ENCODE measurements at regions not wholly inside any gene's neighbourhood (a gene's known extent, or its start where the extent isn't known, plus 50 kb on each side); places are given as distances from the start of the nearest gene placed in this dataset.

DNA sequence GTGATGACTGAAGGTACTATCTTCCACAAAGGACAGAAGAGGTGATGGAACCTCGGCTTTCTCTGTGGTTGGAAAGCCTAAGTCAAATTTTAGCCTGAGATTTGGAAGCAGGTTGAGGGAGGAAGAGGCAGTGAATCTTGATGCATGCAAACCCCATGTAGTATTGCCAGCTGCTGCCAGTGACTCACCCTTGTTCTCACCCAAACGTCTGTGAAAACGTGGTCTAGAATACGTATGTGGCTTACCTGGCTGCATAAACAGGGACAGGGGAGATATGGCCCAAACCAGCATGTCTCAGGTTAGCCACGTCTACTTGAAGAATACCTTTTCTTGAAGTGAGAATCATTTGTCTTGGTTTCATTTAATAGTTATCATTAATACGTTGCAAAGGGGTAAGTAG is 438.0 kb upstream of the MAF start:
- Histone ChIP-seq H3K9ac (ENCODE audit: low read depth in 1 of 3, low read length in 3 of 3) (no peak overlapping the region), H3K9me3 (ENCODE audit: control insufficient read depth in 3 of 3, low read length in 3 of 3) (peaks cover 0 to 5% (median 0%) of the 10 kb centered on the region in 3 donors), H3K36me3 (ENCODE audit: control insufficient read depth in 3 of 3, insufficient read depth in 3 of 3, low read length in 3 of 3) (no peaks in the 10 kb centered on the region), H3K4me3 (ENCODE audit: low read length in 3 of 3) (no peak overlapping the region), H3K27me3 (ENCODE audit: control insufficient read depth in 3 of 3, insufficient read depth in 3 of 3, low read length in 3 of 3) (peaks cover 0 to 5% (median 0%) of the 10 kb centered on the region in 3 donors), H3K27ac (ENCODE audit: low read depth, low read length) (no peak overlapping the region), H3K4me1 (ENCODE audit: control insufficient read depth in 3 of 3, insufficient read depth in 3 of 3, low read length in 3 of 3) (no peaks in the 10 kb centered on the region)

DNA sequence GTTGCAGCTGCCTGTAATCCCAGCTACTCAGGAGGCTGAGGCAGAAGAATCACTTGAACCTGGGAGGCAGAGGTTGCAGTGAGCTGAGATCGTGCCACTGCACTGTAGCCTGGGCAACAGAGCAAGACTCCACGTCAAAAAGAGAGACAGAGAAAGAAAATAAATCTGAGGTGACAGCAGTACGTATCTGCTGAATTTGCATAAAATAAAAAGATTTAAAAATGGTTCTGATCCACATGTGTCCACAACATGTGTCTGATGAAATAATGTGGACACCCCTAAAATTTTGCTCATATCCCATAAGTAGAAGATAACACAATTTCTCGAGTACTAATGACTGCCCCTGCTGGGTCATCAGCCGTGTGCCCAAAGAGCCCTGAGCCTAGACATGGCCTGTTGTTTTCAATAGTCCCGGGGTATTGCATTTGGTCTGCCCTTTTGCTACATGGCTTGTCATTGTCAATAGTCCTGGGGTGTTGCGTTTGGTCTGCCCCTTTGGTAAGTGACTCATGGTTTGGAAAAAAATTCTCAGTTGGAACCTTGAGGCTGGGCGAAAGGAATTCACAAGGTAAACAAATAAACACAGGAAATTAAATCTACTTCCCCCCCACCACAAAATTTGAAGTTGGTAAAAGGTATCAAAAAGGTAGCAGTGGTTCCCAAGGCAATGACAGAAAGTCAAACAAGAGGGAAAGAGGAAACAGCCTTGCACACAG is 434.6 kb upstream of the MAF start:
- H3K36me3 ChIP-seq (ENCODE audit: control insufficient read depth in 3 of 3, insufficient read depth in 3 of 3, low read length in 3 of 3) = no peaks in the 10 kb centered on the region
- H3K4me1 ChIP-seq (ENCODE audit: control insufficient read depth in 3 of 3, insufficient read depth in 3 of 3, low read length in 3 of 3) = no peaks in the 10 kb centered on the region
- no peak overlapping the region for H3K27ac ChIP-seq (ENCODE audit: low read depth, low read length)
- H3K27me3 ChIP-seq (ENCODE audit: control insufficient read depth in 3 of 3, insufficient read depth in 3 of 3, low read length in 3 of 3) = no peaks in the 10 kb centered on the region
- no peak overlapping the region for H3K4me3 ChIP-seq (ENCODE audit: low read length in 3 of 3)
- H3K9me3 ChIP-seq (ENCODE audit: control insufficient read depth in 3 of 3, low read length in 3 of 3) = peaks cover 0 to 5% (median 0%) of the 10 kb centered on the region in 3 donors
- H3K9ac ChIP-seq (ENCODE audit: low read depth in 1 of 3, low read length in 3 of 3) = no peak overlapping the region

GRCh38 chr16:80034469-80034826 is 433.9 kb upstream of the MAF start:
- H3K27ac ChIP-seq (ENCODE audit: low read depth, low read length) = no peak overlapping the region
- no peaks in the 10 kb centered on the region for H3K27me3 ChIP-seq (ENCODE audit: control insufficient read depth in 3 of 3, insufficient read depth in 3 of 3, low read length in 3 of 3)
- no peak overlapping the region for H3K9ac ChIP-seq (ENCODE audit: low read depth in 1 of 3, low read length in 3 of 3)
- H3K9me3 ChIP-seq (ENCODE audit: control insufficient read depth in 3 of 3, low read length in 3 of 3) = peaks cover 0 to 1% (median 0%) of the 10 kb centered on the region in 3 donors
- no peaks in the 10 kb centered on the region for H3K4me1 ChIP-seq (ENCODE audit: control insufficient read depth in 3 of 3, insufficient read depth in 3 of 3, low read length in 3 of 3)
- H3K4me3 ChIP-seq (ENCODE audit: low read length in 3 of 3) = no peak overlapping the region
- no peaks in the 10 kb centered on the region for H3K36me3 ChIP-seq (ENCODE audit: control insufficient read depth in 3 of 3, insufficient read depth in 3 of 3, low read length in 3 of 3)

DNA sequence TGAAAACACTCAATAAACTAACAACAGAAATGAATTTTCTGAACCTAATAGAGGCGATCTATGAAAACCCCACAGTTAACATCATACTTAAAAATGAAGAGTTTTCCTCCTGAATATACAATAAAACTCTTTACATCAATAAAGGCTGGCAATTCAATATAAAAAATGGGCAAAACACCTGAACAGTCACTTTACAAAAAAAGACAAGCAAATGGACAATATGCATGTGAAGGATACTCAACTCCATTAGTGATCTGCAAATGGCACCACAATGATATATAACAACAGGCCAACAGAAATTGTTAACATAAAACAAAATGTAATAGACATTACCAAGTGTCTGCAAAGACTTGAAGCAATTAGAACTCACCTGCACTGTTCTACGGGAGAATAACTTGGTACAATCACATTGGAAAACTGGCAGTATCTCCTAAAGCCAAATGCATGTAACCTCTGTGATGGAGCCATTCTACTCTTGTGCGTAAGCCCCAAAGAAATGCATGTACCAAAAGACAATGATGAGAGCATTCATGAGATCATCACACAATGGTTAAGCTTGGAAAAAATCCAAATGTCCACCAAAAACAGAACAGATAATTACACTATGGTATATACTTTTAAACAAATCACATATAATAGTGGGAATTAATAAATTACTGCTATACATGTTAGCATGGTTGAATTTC is 433.4 kb upstream of the MAF start:
- H3K9me3 ChIP-seq (ENCODE audit: control insufficient read depth in 3 of 3, low read length in 3 of 3) = no peaks in the 10 kb centered on the region
- no peak overlapping the region for H3K4me3 ChIP-seq (ENCODE audit: low read length in 3 of 3)
- H3K27ac ChIP-seq (ENCODE audit: low read depth, low read length) = no peak overlapping the region
- no peaks in the 10 kb centered on the region for H3K36me3 ChIP-seq (ENCODE audit: control insufficient read depth in 3 of 3, insufficient read depth in 3 of 3, low read length in 3 of 3)
- H3K9ac ChIP-seq (ENCODE audit: low read depth in 1 of 3, low read length in 3 of 3) = no peak overlapping the region
- H3K4me1 ChIP-seq (ENCODE audit: control insufficient read depth in 3 of 3, insufficient read depth in 3 of 3, low read length in 3 of 3) = no peaks in the 10 kb centered on the region
- H3K27me3 ChIP-seq (ENCODE audit: control insufficient read depth in 3 of 3, insufficient read depth in 3 of 3, low read length in 3 of 3) = no peaks in the 10 kb centered on the region

GRCh38 chr16:80029761-80030481 is 429.4 kb upstream of the MAF start:
- Histone ChIP-seq H3K9me3 (ENCODE audit: control insufficient read depth in 3 of 3, low read length in 3 of 3) (no peaks in the 10 kb centered on the region), H3K27ac (ENCODE audit: low read depth, low read length) (no peak overlapping the region), H3K4me3 (ENCODE audit: low read length in 3 of 3) (no peak overlapping the region), H3K4me1 (ENCODE audit: control insufficient read depth in 3 of 3, insufficient read depth in 3 of 3, low read length in 3 of 3) (peaks cover 2 to 3% (median 3%) of the 10 kb centered on the region in 3 donors), H3K27me3 (ENCODE audit: control insufficient read depth in 3 of 3, insufficient read depth in 3 of 3, low read length in 3 of 3) (no peaks in the 10 kb centered on the region), H3K36me3 (ENCODE audit: control insufficient read depth in 3 of 3, insufficient read depth in 3 of 3, low read length in 3 of 3) (no peaks in the 10 kb centered on the region), H3K9ac (ENCODE audit: low read depth in 1 of 3, low read length in 3 of 3) (no peak overlapping the region)

DNA sequence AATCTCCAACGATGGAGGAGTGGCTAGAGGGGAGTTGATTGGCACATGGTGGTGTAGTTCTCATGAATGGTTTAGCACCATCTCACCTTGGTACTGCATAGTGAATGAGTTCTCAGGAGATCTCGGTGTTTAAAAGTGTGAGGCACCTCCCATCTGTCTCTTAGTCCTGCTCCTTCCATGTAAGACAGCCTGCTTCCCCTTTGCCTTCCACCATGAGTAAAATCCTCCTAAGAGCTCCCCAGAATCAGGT is 428.8 kb upstream of the MAF start:
- Histone ChIP-seq H3K27me3 (ENCODE audit: control insufficient read depth in 3 of 3, insufficient read depth in 3 of 3, low read length in 3 of 3) (no peaks in the 10 kb centered on the region), H3K36me3 (ENCODE audit: control insufficient read depth in 3 of 3, insufficient read depth in 3 of 3, low read length in 3 of 3) (no peaks in the 10 kb centered on the region)

DNA sequence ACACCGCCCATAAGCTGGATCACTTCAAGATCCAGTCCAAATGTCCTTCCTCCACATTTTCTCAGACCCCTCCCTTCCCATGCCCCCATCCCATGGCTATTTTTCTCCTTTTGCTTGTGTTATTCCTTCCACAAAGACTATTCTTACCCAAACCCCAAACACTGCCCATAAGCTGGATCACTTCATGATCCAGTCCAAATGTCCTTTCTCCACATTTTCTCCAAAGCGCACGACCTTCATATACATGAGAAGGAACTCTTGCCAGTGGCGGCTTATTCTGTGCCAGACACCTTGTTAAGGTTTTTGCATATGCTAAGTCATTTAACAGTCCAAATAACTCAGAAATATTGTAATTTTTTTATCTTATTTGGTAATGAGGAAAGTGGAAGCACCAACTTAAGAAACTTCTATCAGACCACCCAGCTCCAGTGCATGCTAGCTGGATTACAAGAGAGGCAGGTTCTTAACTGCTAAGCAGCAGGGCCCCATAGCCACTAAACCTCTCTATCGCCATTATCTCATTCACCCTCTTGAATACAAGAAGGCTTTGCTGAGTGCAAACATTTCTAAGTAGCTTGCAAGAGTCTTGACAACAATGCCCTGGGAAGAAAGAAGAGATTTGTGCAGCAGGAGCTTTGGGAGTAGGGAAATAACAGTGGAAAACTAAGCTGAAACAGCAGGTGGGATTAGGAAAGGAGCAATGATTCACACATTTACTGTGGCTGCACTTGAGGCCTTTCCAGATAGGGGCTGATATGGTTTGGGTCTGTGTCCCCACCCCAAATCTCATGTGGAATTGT is 428.2 kb upstream of the MAF start:
- Histone ChIP-seq H3K27me3 (ENCODE audit: control insufficient read depth in 3 of 3, insufficient read depth in 3 of 3, low read length in 3 of 3) (no peaks in the 10 kb centered on the region), H3K4me1 (ENCODE audit: control insufficient read depth in 3 of 3, insufficient read depth in 3 of 3, low read length in 3 of 3) (peaks cover 2 to 3% (median 3%) of the 10 kb centered on the region in 3 donors), H3K27ac (ENCODE audit: low read depth, low read length) (no peak overlapping the region), H3K9ac (ENCODE audit: low read depth in 1 of 3, low read length in 3 of 3) (no peak overlapping the region), H3K4me3 (ENCODE audit: low read length in 3 of 3) (no peak overlapping the region), H3K9me3 (ENCODE audit: control insufficient read depth in 3 of 3, low read length in 3 of 3) (no peaks in the 10 kb centered on the region), H3K36me3 (ENCODE audit: control insufficient read depth in 3 of 3, insufficient read depth in 3 of 3, low read length in 3 of 3) (no peaks in the 10 kb centered on the region)

More for the DNA sequence above, 428.8 kb upstream of the MAF start:
- no peaks in the 10 kb centered on the region for H3K9me3 ChIP-seq (ENCODE audit: control insufficient read depth in 3 of 3, low read length in 3 of 3)
- peaks cover 2 to 3% (median 3%) of the 10 kb centered on the region in 3 donors for H3K4me1 ChIP-seq (ENCODE audit: control insufficient read depth in 3 of 3, insufficient read depth in 3 of 3, low read length in 3 of 3)
- no peak overlapping the region for H3K4me3 ChIP-seq (ENCODE audit: low read length in 3 of 3)
- H3K9ac ChIP-seq (ENCODE audit: low read depth in 1 of 3, low read length in 3 of 3) = no peak overlapping the region
- no peak overlapping the region for H3K27ac ChIP-seq (ENCODE audit: low read depth, low read length)

DNA sequence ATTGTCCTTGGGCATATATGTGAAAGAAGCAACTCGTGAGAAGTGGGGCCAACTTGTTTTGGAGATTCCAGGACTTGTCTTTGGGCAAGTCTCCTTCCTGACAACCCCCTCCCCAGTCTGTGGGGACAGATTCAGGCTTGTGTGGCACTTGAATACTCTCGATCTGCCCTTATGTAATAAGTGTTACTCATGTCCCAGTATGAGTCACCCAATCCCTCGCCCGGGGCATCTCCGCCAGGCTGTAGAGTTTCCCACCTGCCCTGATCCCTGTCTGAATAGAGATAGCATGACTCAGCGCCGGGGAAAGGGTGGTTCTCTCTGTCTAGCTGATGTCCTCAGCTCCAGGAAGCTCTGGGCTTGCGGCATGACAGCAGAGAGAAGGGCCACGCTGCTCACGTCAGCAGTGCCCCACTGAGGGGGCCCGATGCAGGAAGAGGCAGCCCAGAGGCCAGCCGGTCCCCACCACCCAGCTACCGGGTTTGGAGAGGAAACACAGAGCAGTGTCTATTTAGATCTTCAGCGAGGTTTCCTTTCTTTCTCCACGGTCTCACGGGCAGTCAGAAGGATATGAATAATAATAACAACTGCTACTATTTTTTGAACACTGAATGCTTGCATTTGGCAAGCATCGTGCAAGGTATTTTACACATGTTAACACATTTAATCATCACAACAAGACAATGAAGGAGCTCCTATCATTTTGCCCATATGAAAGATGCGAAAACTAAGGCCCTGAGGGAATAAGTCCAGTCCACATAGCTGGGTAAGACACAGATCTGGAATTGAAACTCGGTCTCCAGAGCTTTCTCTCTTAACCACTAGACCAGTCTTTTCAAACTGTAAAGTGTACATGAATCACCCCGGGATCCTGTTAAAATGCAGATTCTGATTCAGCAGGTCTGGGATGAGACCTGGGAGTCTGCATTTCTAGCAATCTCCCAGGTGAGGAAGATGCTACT is 426.7 kb upstream of the MAF start:
- H3K36me3 ChIP-seq (ENCODE audit: control insufficient read depth in 3 of 3, insufficient read depth in 3 of 3, low read length in 3 of 3) = no peaks in the 10 kb centered on the region
- peak overlapping the region in 1 of 3 donors; percentile 28 for H3K9ac ChIP-seq (ENCODE audit: low read depth in 1 of 3, low read length in 3 of 3)
- H3K27ac ChIP-seq (ENCODE audit: low read depth, low read length) = no peak overlapping the region
- no peaks in the 10 kb centered on the region for H3K9me3 ChIP-seq (ENCODE audit: control insufficient read depth in 3 of 3, low read length in 3 of 3)
- H3K4me1 ChIP-seq (ENCODE audit: control insufficient read depth in 3 of 3, insufficient read depth in 3 of 3, low read length in 3 of 3) = peaks cover 2 to 3% (median 3%) of the 10 kb centered on the region in 3 donors
- H3K27me3 ChIP-seq (ENCODE audit: control insufficient read depth in 3 of 3, insufficient read depth in 3 of 3, low read length in 3 of 3) = no peaks in the 10 kb centered on the region
- peak overlapping the region in 2 of 3 donors; percentile 41 to 50 for H3K4me3 ChIP-seq (ENCODE audit: low read length in 3 of 3)

GRCh38 chr16:80025236-80025635 is 424.7 kb upstream of the MAF start:
- Histone ChIP-seq H3K9me3 (ENCODE audit: control insufficient read depth in 3 of 3, low read length in 3 of 3) (no peaks in the 10 kb centered on the region), H3K9ac (ENCODE audit: low read depth in 1 of 3, low read length in 3 of 3) (no peak overlapping the region), H3K4me3 (ENCODE audit: low read length in 3 of 3) (no peak overlapping the region), H3K27ac (ENCODE audit: low read depth, low read length) (no peak overlapping the region), H3K4me1 (ENCODE audit: control insufficient read depth in 3 of 3, insufficient read depth in 3 of 3, low read length in 3 of 3) (peaks cover 2 to 3% (median 3%) of the 10 kb centered on the region in 3 donors), H3K36me3 (ENCODE audit: control insufficient read depth in 3 of 3, insufficient read depth in 3 of 3, low read length in 3 of 3) (no peaks in the 10 kb centered on the region), H3K27me3 (ENCODE audit: control insufficient read depth in 3 of 3, insufficient read depth in 3 of 3, low read length in 3 of 3) (no peaks in the 10 kb centered on the region)
